Fibroblast of lung (primary cell): ENCODE measurements at regions not wholly inside any gene's neighbourhood (a gene's known extent, or its start where the extent isn't known, plus 50 kb on each side); places are given as distances from the start of the nearest gene placed in this dataset.

Experiments
- DNase-seq, 2 donors: peaks; one replicate each; pipeline versions ENCODE4 v3.0.0 to v3.0.0-alpha.2; 2010; ENCODE audit warnings: low read depth in 2 of 2
- H2AFZ ChIP-seq: 2 replicates; pipeline ENCODE4 v1.5.1; 2012; ENCODE audit warnings: low read length, control low read depth, inconsistent platforms
- H3K27ac ChIP-seq: 2 replicates; pipeline ENCODE4 v1.5.1; 2011; ENCODE audit warnings: low read length, control low read depth; ENCODE audit not compliant: insufficient read depth
- H3K27me3 ChIP-seq: 2 replicates; pipeline ENCODE4 v1.5.1; 2011; ENCODE audit warnings: mild to moderate bottlenecking, low read length; ENCODE audit not compliant: control insufficient read depth, insufficient read depth
- H3K36me3 ChIP-seq: 2 replicates; pipeline ENCODE4 v1.5.1; 2011; ENCODE audit warnings: low read length; ENCODE audit not compliant: control insufficient read depth, insufficient read depth
- H3K4me1 ChIP-seq: 2 replicates; pipeline ENCODE4 v1.5.1; 2011; ENCODE audit warnings: low read length; ENCODE audit not compliant: control insufficient read depth, insufficient read depth; ENCODE audit errors: extremely low read depth
- H3K4me2 ChIP-seq: 2 replicates; pipeline ENCODE4 v1.5.1; 2011; ENCODE audit warnings: low read length, control low read depth; ENCODE audit not compliant: insufficient read depth; ENCODE audit errors: extremely low read depth
- H3K4me3 ChIP-seq, 4 experiments: fragments of 200-600 bp in 1 of 4; sonication (generic) in 1 of 4; replicated peaks in 1 of 4; 2 replicates each; pipeline ENCODE4 v1.5.1; 2011 to 2016; ENCODE audit warnings: low read length in 4 of 4, low read depth in 3 of 4, mild to moderate bottlenecking in 3 of 4, control low read depth in 2 of 4, inconsistent platforms in 1 of 4, mixed read lengths in 1 of 4; ENCODE audit not compliant: insufficient read depth in 1 of 4; ENCODE audit errors: control extremely low read depth in 1 of 4
- H3K79me2 ChIP-seq: 2 replicates; pipeline ENCODE4 v1.5.1; 2012; ENCODE audit warnings: mild to moderate bottlenecking, low read length, inconsistent platforms; ENCODE audit not compliant: control insufficient read depth, insufficient read depth
- H3K9ac ChIP-seq: 2 replicates; pipeline ENCODE4 v1.5.1; 2011; ENCODE audit warnings: mild to moderate bottlenecking, low read length, control low read depth; ENCODE audit not compliant: insufficient read depth
- H3K9me3 ChIP-seq: 2 replicates; pipeline ENCODE4 v1.5.1; 2012; ENCODE audit warnings: low read depth, low read length; ENCODE audit not compliant: control insufficient read depth, insufficient read depth
- H4K20me1 ChIP-seq: 2 replicates; pipeline ENCODE4 v1.5.1; 2011; ENCODE audit warnings: low read length; ENCODE audit not compliant: control insufficient read depth, insufficient read depth; ENCODE audit errors: extremely low read depth
- EZH2 ChIP-seq: IDR thresholded peaks from 2 replicates; pipeline ENCODE4 v1.5.1; 2012; ENCODE audit warnings: low read length, control low read depth, mild to moderate bottlenecking; ENCODE audit errors: missing control alignments
- TF ChIP-seq, protein P1 (sequence below), 2 donors: IDR thresholded peaks in 1 of 2; conservative IDR thresholded peaks in 1 of 2; 1 replicate in 1 of 2; 2 replicates in 1 of 2; pipeline ENCODE4 v1.5.1; 2011 to 2012; ENCODE audit warnings: low read length in 2 of 2, control low read depth in 1 of 2, inconsistent platforms in 1 of 2, low read depth in 1 of 2, mild to moderate bottlenecking in 1 of 2

DNA sequence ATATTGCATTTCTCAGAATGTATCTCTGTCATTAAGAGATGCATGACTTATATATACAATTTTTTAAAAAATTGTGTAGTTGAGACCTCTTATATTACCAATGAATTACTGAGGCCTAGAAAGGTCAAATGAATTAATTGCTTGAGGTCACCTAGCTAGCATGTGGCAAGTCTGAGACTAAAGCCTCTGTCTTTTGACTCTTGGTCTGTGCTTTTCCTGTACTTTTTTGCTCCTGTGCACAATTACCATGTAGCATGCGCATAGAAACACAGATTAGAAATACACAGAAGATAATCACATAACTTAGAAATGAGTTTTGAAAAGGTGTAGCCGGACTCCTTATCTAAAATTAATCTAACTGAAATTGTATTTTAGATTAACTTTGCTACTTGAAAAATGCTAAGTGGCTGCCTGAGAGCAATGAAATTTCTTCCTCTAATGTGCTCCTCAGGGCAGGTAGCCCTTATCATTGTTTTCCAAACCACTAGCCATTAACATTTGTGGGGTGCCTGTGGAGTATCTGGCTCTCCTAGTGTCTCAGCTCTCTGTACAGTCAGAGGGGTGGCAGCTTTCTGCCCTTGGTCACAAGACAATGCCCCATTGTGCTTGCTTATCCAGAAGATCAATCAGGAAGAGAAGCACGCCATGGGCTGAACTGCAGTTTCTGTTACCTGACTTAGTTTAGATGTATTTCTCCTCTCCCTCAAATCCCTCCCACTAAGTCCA is 119.6 kb downstream of the RFC3 start:
- no peak overlapping the region for H3K4me2 ChIP-seq
- no peaks in the 10 kb centered on the region for H3K27me3 ChIP-seq
- H4K20me1 ChIP-seq, result no peaks in the 10 kb centered on the region
- H3K27ac ChIP-seq, result no peak overlapping the region
- H3K9ac ChIP-seq, result no peak overlapping the region
- H3K79me2 ChIP-seq, result no peaks in the 10 kb centered on the region
- H3K9me3 ChIP-seq, result no peaks in the 10 kb centered on the region
- DNase-seq, result peak in 1 of 2 donors; percentile 26
- no peak overlapping the region for H3K4me3 ChIP-seq
- TF ChIP-seq EZH2, result no peak
- TF ChIP-seq, protein P1, sequence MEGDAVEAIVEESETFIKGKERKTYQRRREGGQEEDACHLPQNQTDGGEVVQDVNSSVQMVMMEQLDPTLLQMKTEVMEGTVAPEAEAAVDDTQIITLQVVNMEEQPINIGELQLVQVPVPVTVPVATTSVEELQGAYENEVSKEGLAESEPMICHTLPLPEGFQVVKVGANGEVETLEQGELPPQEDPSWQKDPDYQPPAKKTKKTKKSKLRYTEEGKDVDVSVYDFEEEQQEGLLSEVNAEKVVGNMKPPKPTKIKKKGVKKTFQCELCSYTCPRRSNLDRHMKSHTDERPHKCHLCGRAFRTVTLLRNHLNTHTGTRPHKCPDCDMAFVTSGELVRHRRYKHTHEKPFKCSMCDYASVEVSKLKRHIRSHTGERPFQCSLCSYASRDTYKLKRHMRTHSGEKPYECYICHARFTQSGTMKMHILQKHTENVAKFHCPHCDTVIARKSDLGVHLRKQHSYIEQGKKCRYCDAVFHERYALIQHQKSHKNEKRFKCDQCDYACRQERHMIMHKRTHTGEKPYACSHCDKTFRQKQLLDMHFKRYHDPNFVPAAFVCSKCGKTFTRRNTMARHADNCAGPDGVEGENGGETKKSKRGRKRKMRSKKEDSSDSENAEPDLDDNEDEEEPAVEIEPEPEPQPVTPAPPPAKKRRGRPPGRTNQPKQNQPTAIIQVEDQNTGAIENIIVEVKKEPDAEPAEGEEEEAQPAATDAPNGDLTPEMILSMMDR (conservative IDR thresholded peaks at IDR 0.05 in 1 of 2, IDR thresholded peaks at IDR 0.05 in 1 of 2; ENCODE audit: low read depth in 1 of 2, low read length in 2 of 2), result no peak
- H2AFZ ChIP-seq, result no peak overlapping the region
- no peaks in the 10 kb centered on the region for H3K36me3 ChIP-seq
- no peaks in the 10 kb centered on the region for H3K4me1 ChIP-seq

DNA sequence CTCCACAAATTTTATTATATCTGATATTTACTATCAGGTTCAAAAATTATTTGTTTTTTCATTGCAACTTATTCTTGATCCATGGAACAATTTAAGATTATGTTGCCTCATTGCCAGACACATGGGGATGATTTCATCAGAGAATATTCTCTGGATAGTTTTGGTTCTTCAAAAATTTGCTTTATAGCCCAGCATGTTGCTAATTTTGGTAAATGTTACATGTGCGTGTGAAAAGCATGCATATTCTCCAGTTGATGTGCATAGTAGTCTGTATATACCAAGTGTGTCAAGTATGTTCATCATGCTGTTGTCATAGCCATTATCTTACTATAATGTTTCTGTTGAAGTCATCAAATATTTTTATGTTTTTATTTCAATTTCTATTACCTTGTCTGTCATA is 122.3 kb downstream of the RFC3 start:
- Histone ChIP-seq H3K9ac (no peak overlapping the region), H3K27ac (no peak overlapping the region), H2AFZ (no peak overlapping the region), H3K9me3 (no peaks in the 10 kb centered on the region), H3K79me2 (no peaks in the 10 kb centered on the region), H3K4me3 (no peak overlapping the region), H4K20me1 (no peaks in the 10 kb centered on the region), H3K4me1 (no peaks in the 10 kb centered on the region), H3K36me3 (no peaks in the 10 kb centered on the region), H3K27me3 (no peaks in the 10 kb centered on the region), H3K4me2 (no peak overlapping the region)
- TF ChIP-seq EZH2, result no peak
- TF ChIP-seq, protein P1 (conservative IDR thresholded peaks at IDR 0.05 in 1 of 2, IDR thresholded peaks at IDR 0.05 in 1 of 2; ENCODE audit: low read depth in 1 of 2, low read length in 2 of 2), result no peak
- no peak for DNase-seq

DNA sequence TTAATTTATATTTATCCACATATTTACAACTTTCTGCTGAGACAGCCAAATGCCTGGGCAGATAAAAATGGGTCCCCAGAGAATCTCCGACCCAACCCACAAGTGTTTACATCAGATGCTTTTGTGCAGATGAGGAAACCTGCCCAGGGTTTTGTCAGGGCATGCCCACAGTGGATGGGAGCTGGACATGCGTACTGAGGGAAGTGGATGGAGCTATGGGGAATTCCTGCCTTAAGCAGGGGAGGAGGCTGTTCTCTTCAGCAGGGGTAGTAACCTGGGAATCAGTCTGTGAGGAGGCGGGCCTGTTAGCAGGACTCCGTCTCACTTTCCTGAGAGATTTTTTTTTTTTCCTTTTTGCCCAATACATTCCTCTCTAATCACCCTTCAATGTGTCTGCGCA is 122.9 kb downstream of the RFC3 start:
- TF ChIP-seq, protein P1 (conservative IDR thresholded peaks at IDR 0.05 in 1 of 2, IDR thresholded peaks at IDR 0.05 in 1 of 2; ENCODE audit: low read depth in 1 of 2, low read length in 2 of 2), result no peak
- TF ChIP-seq EZH2, result no peak
- no peak overlapping the region for H3K9ac ChIP-seq
- DNase-seq, result no peak

More for the DNA sequence above, 122.9 kb downstream of the RFC3 start:
- Histone ChIP-seq H4K20me1 (no peaks in the 10 kb centered on the region), H3K9me3 (no peaks in the 10 kb centered on the region), H3K27me3 (no peaks in the 10 kb centered on the region), H2AFZ (no peak overlapping the region), H3K4me1 (no peaks in the 10 kb centered on the region), H3K27ac (no peak overlapping the region), H3K4me2 (no peak overlapping the region), H3K4me3 (no peak overlapping the region), H3K36me3 (no peaks in the 10 kb centered on the region), H3K79me2 (no peaks in the 10 kb centered on the region)
